HEK293 (cell line): ENCODE measurements at regions not wholly inside any gene's neighbourhood (a gene's known extent, or its start where the extent isn't known, plus 50 kb on each side); places are given as distances from the start of the nearest gene placed in this dataset.

Experiments used
- CTCF ChIA-PET: fragments of 350-600 bp; formaldehyde crosslinking; extraction: SDS; loops from one replicate; lab custom pipeline; 2021; ENCODE audit warnings: antibody characterized with exemption; lab: Yijun Ruan, JAX
- POLR2A ChIA-PET: fragments of 300-600 bp; formaldehyde crosslinking; extraction: SDS; loops from one replicate; lab custom pipeline; 2020; ENCODE audit warnings: antibody characterized with exemption, inconsistent platforms; lab: Yijun Ruan, JAX
- H3K27ac ChIP-seq: fragments of 200-500 bp; sonication (Bioruptor generic); 2 replicates; pipeline ENCODE4 v1.5.1; 2014; ENCODE audit warnings: low read depth, low read length, control low read depth, inconsistent platforms; ENCODE audit errors: extremely low read depth
- H3K36me3 ChIP-seq, 2 experiments: fragments of 200-500 bp in 1 of 2; sonication (Bioruptor generic) in 1 of 2; 1 replicate in 1 of 2; 2 replicates in 1 of 2; pipeline ENCODE4 v1.5.1; 2014 to 2017; ENCODE audit warnings: inconsistent platforms in 2 of 2, low read length in 2 of 2; ENCODE audit not compliant: control insufficient read depth in 2 of 2, insufficient read depth in 1 of 2
- H3K4me1 ChIP-seq: fragments of 200-500 bp; sonication (Bioruptor generic); 2 replicates; pipeline ENCODE4 v1.5.1; 2014; ENCODE audit warnings: mild to moderate bottlenecking, low read length, inconsistent platforms; ENCODE audit not compliant: control insufficient read depth, insufficient read depth
- H3K4me3 ChIP-seq: 2 replicates; pipeline ENCODE4 v1.5.1; 2011; ENCODE audit warnings: low read depth, mild to moderate bottlenecking, control low read depth, low read length, moderate library complexity
- H3K9me3 ChIP-seq: fragments of 200-500 bp; sonication (Bioruptor generic); 2 replicates; pipeline ENCODE4 v1.5.1; 2014; ENCODE audit warnings: low read depth, low read length, inconsistent platforms; ENCODE audit not compliant: control insufficient read depth, insufficient read depth
- BCL11B ChIP-seq: fragments of 450-650 bp; formaldehyde crosslinking; IDR thresholded peaks from 2 replicates; pipeline ENCODE4 v1.5.1; 2016; ENCODE audit warnings: low read depth, missing biosample characterization, missing genetic modification characterization
- GLIS1 ChIP-seq: fragments of 450-650 bp; formaldehyde crosslinking; IDR thresholded peaks from 2 replicates; pipeline ENCODE4 v1.5.1; 2016; ENCODE audit warnings: missing biosample characterization, missing genetic modification characterization
- MZF1 ChIP-seq: fragments of 450-650 bp; formaldehyde crosslinking; IDR thresholded peaks from 2 replicates; pipeline ENCODE4 v1.5.1; 2017; ENCODE audit warnings: missing biosample characterization, missing genetic modification characterization, borderline replicate concordance
- SCRT2 ChIP-seq: fragments of 450-650 bp; formaldehyde crosslinking; IDR thresholded peaks from 2 replicates; pipeline ENCODE4 v1.5.1; 2016; ENCODE audit warnings: missing biosample characterization, missing genetic modification characterization
- ZBTB1 ChIP-seq: fragments of 450-650 bp; formaldehyde crosslinking; IDR thresholded peaks from 2 replicates; pipeline ENCODE4 v1.5.1; 2016; ENCODE audit warnings: missing biosample characterization, missing genetic modification characterization
- ZEB2 ChIP-seq: fragments of 450-650 bp; formaldehyde crosslinking; IDR thresholded peaks from 2 replicates; pipeline ENCODE4 v1.5.1; 2016; ENCODE audit warnings: missing biosample characterization, missing genetic modification characterization
- ZFP69B ChIP-seq: fragments of 450-650 bp; formaldehyde crosslinking; IDR thresholded peaks from 2 replicates; pipeline ENCODE4 v1.5.1; 2016; ENCODE audit warnings: missing biosample characterization, missing genetic modification characterization
- ZNF132 ChIP-seq: fragments of 450-650 bp; formaldehyde crosslinking; IDR thresholded peaks from 2 replicates; pipeline ENCODE4 v1.5.1; 2017; ENCODE audit warnings: missing biosample characterization, missing genetic modification characterization, borderline replicate concordance
- ZNF169 ChIP-seq: fragments of 450-650 bp; formaldehyde crosslinking; IDR thresholded peaks from 2 replicates; pipeline ENCODE4 v1.5.1; 2016; ENCODE audit warnings: missing biosample characterization, missing genetic modification characterization
- ZNF19 ChIP-seq: fragments of 450-650 bp; formaldehyde crosslinking; IDR thresholded peaks from 2 replicates; pipeline ENCODE4; 2016; ENCODE audit warnings: missing biosample characterization, missing genetic modification characterization, low read depth
- ZNF350 ChIP-seq: fragments of 450-650 bp; formaldehyde crosslinking; IDR thresholded peaks from 2 replicates; pipeline ENCODE4 v1.5.0; 2017; ENCODE audit warnings: missing biosample characterization, mild to moderate bottlenecking, missing genetic modification characterization
- ZNF501 ChIP-seq: fragments of 450-650 bp; formaldehyde crosslinking; IDR thresholded peaks from 2 replicates; pipeline ENCODE4 v1.5.1; 2016; ENCODE audit warnings: missing biosample characterization, missing genetic modification characterization
- ZNF843 ChIP-seq: fragments of 450-650 bp; formaldehyde crosslinking; IDR thresholded peaks from 2 replicates; pipeline ENCODE4 v1.5.1; 2016; ENCODE audit warnings: missing biosample characterization, missing genetic modification characterization
- TF ChIP-seq, protein P1 (sequence below): fragments of 450-650 bp; formaldehyde crosslinking; IDR thresholded peaks from 2 replicates; pipeline ENCODE4 v1.5.1; 2016; ENCODE audit warnings: missing biosample characterization, missing genetic modification characterization, low read depth
- TF ChIP-seq, protein P2 (sequence below): fragments of 450-650 bp; formaldehyde crosslinking; IDR thresholded peaks from 2 replicates; pipeline ENCODE4 v1.5.1; 2017; ENCODE audit warnings: missing biosample characterization, mild to moderate bottlenecking, missing genetic modification characterization, moderate library complexity
- TF ChIP-seq, protein P3 (sequence below): fragments of 450-650 bp; formaldehyde crosslinking; IDR thresholded peaks from 2 replicates; pipeline ENCODE4 v1.5.1; 2016; ENCODE audit warnings: missing biosample characterization, missing genetic modification characterization
- TF ChIP-seq, protein P4 (sequence below): fragments of 450-650 bp; IDR thresholded peaks from 2 replicates; pipeline ENCODE4 v1.5.1; 2018; ENCODE audit warnings: missing biosample characterization, missing genetic modification characterization
- TF ChIP-seq, protein P5 (sequence below): fragments of 450-650 bp; formaldehyde crosslinking; IDR thresholded peaks from 2 replicates; pipeline ENCODE4 v1.5.1; 2016; ENCODE audit warnings: missing biosample characterization, missing genetic modification characterization
- TF ChIP-seq, protein P6 (sequence below): IDR thresholded peaks from 2 replicates; pipeline ENCODE4 v1.6.1; 2011; ENCODE audit warnings: mild to moderate bottlenecking, low read depth, low read length, borderline replicate concordance

DNA sequence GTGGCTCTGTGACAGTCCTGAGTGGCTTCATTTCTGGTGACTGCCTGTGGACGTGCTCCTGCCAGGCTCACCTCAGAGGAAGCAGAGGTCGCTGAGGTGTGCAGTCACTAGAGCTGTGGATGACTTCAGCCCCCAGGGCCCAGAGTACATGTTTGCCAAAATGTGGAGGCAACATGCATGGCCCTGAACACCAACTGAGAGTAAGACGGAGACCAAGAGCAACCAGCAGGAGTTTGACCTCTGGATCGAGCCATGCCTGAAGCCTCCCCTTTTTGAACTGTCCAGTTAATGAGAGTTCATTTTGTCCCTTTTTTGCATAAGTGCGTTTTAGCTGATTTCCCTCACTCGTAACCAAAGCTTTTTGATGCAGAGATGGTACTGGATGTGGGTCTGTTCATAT is 184.9 kb downstream of the RTP5 start (continued):
- TF ChIP-seq, protein P1, sequence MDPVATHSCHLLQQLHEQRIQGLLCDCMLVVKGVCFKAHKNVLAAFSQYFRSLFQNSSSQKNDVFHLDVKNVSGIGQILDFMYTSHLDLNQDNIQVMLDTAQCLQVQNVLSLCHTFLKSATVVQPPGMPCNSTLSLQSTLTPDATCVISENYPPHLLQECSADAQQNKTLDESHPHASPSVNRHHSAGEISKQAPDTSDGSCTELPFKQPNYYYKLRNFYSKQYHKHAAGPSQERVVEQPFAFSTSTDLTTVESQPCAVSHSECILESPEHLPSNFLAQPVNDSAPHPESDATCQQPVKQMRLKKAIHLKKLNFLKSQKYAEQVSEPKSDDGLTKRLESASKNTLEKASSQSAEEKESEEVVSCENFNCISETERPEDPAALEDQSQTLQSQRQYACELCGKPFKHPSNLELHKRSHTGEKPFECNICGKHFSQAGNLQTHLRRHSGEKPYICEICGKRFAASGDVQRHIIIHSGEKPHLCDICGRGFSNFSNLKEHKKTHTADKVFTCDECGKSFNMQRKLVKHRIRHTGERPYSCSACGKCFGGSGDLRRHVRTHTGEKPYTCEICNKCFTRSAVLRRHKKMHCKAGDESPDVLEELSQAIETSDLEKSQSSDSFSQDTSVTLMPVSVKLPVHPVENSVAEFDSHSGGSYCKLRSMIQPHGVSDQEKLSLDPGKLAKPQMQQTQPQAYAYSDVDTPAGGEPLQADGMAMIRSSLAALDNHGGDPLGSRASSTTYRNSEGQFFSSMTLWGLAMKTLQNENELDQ (tag by site-specific recombination) = no peak
- TF ChIP-seq ZNF19 (tag by site-specific recombination) (no peak), ZNF350 (tag by site-specific recombination) (no peak), ZNF501 (tag by site-specific recombination) (no peak), ZNF843 (no peak), GLIS1 (no peak)
- TF ChIP-seq, protein P2, sequence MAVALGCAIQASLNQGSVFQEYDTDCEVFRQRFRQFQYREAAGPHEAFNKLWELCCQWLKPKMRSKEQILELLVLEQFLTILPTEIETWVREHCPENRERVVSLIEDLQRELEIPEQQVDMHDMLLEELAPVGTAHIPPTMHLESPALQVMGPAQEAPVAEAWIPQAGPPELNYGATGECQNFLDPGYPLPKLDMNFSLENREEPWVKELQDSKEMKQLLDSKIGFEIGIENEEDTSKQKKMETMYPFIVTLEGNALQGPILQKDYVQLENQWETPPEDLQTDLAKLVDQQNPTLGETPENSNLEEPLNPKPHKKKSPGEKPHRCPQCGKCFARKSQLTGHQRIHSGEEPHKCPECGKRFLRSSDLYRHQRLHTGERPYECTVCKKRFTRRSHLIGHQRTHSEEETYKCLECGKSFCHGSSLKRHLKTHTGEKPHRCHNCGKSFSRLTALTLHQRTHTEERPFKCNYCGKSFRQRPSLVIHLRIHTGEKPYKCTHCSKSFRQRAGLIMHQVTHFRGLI (tag by site-specific recombination) = no peak

DNA sequence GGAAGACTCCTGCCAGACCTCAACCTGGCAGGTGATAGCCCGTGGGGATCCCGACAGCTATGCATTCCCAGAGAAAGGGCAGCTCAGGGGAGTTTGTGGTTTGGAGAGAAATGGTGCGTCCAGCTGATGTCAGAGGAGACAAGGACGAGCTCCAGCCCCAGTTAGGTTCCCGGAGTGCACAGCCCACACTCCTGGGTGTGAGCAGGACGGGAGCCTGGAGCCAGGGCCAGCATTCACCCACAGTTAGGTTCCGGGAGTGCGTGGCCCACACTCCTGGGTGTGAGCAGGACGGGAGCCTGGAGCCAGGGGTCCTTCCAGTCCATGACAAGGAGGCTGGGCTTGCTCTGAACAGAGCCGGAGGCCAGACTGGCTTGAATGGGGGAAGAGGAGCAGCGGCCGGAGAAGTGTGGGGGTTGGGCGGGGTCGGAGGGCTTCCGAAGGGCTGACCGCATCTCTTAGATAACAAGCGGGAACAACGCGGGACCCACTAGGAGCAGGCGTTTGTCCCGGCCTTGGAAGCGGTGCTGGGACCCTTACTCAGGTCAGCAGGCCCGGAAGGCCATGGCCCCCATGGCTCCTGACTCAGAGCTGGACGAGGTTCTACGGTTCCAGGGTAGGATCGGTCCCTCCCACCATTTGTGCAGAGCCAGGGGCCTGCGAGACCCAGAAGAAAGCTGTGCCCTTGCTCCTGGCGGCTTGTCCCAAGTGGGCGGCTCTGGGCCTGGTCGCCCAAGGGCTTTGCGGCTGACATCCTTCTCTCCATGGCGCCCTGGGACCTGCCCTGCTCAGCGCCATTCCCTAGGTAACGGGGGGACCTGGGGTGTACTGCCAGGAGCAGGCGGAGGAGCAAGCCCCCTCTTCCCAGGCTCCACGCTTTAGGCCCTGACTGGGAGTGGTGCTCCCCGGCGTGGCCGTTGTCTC is 185.6 kb downstream of the RTP5 start:
- CTCF ChIA-PET = interaction anchor here (0.7 kb wide), 1 partner anchor 11 kb away, joined by 3 read pairs; no protein-coding TSS in a partner anchor

More for the DNA sequence above, 185.6 kb downstream of the RTP5 start:
- no peak overlapping the region for H3K27ac ChIP-seq
- H3K9me3 ChIP-seq = no peaks in the 10 kb centered on the region
- TF ChIP-seq ZNF169 (tag by site-specific recombination) = no peak
- TF ChIP-seq MZF1 = no peak
- TF ChIP-seq ZEB2 = no peak
- TF ChIP-seq ZFP69B (tag by site-specific recombination) = no peak
- no peak for TF ChIP-seq SCRT2 (tag by site-specific recombination)
- TF ChIP-seq ZBTB1 (tag by site-specific recombination) = no peak
- TF ChIP-seq, protein P3, sequence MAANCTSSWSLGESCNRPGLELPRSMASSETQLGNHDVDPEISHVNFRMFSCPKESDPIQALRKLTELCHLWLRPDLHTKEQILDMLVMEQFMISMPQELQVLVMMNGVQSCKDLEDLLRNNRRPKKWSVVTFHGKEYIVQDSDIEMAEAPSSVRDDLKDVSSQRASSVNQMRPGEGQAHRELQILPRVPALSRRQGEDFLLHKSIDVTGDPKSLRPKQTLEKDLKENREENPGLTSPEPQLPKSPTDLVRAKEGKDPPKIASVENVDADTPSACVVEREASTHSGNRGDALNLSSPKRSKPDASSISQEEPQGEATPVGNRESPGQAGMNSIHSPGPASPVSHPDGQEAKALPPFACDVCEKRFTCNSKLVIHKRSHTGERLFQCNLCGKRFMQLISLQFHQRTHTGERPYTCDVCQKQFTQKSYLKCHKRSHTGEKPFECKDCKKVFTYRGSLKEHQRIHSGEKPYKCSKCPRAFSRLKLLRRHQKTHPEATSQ (tag by site-specific recombination) = no peak
- TF ChIP-seq ZNF132 (tag by site-specific recombination) = no peak
- TF ChIP-seq, protein P4, sequence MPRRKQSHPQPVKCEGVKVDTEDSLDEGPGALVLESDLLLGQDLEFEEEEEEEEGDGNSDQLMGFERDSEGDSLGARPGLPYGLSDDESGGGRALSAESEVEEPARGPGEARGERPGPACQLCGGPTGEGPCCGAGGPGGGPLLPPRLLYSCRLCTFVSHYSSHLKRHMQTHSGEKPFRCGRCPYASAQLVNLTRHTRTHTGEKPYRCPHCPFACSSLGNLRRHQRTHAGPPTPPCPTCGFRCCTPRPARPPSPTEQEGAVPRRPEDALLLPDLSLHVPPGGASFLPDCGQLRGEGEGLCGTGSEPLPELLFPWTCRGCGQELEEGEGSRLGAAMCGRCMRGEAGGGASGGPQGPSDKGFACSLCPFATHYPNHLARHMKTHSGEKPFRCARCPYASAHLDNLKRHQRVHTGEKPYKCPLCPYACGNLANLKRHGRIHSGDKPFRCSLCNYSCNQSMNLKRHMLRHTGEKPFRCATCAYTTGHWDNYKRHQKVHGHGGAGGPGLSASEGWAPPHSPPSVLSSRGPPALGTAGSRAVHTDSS (tag by site-specific recombination) = no peak
- TF ChIP-seq, protein P5, sequence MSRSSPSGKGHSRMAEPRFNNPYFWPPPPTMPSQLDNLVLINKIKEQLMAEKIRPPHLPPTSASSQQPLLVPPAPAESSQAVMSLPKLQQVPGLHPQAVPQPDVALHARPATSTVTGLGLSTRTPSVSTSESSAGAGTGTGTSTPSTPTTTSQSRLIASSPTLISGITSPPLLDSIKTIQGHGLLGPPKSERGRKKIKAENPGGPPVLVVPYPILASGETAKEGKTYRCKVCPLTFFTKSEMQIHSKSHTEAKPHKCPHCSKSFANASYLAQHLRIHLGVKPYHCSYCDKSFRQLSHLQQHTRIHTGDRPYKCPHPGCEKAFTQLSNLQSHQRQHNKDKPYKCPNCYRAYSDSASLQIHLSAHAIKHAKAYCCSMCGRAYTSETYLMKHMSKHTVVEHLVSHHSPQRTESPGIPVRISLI = no peak
- TF ChIP-seq, protein P6, sequence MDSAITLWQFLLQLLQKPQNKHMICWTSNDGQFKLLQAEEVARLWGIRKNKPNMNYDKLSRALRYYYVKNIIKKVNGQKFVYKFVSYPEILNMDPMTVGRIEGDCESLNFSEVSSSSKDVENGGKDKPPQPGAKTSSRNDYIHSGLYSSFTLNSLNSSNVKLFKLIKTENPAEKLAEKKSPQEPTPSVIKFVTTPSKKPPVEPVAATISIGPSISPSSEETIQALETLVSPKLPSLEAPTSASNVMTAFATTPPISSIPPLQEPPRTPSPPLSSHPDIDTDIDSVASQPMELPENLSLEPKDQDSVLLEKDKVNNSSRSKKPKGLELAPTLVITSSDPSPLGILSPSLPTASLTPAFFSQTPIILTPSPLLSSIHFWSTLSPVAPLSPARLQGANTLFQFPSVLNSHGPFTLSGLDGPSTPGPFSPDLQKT = no peak
- TF ChIP-seq BCL11B (tag by site-specific recombination) = no peak
- H3K4me3 ChIP-seq = no peak overlapping the region
- POLR2A ChIA-PET = no interaction called here
- no peaks in the 10 kb centered on the region for H3K4me1 ChIP-seq
- H3K36me3 ChIP-seq = no peaks in the 10 kb centered on the region
